SIG-M5 (cell line): ENCODE measurements at regions not wholly inside any gene's neighbourhood (a gene's known extent, or its start where the extent isn't known, plus 50 kb on each side); places are given as distances from the start of the nearest gene placed in this dataset.

Experiments
- DNase-seq: peaks from one replicate; lab custom pipeline; 2025; lab: John Stamatoyannopoulos, UW

DNA sequence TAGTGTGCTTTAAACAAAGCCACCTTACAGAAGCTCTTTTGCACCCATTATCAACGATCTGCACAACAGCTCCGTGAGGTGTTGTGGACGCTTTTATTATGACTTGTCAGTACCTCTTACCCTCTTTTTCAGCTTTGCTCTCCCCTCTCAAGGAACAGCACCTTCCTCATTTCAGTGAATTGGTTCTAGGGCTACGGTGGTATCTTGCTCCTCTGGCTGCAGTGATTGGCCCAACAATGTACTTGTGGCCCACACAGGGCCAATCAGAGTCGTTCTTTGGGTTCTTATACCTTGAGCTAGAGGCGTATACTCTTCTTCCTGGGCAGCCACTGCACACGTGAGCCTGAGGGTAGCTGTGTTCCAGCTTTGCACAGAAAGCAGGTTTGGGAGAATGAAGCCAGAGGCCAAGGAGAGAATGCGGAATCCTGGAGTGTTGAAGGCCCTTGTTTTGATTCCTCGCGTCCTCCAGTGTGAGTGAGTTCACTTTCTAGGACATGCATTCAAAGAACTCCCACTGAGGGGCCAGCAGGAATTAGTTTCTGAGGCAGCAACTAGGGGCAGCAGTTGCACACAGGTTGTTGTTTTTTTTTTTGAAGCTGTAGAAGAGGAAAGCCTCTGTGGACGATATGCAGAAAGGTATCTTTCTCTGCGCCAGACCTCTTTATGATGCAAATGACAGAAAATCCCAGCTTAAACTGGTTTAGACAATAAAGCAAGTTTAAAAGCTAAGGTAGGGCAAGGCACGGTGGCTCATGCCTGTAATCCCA, 49.8 kb upstream of the PDZD8 start:
- no peak for DNase-seq
